GM12878 (cell line): ENCODE measurements at regions not wholly inside any gene's neighbourhood (a gene's known extent, or its start where the extent isn't known, plus 50 kb on each side); places are given as distances from the start of the nearest gene placed in this dataset.

ENCODE experiments used
- ATAC-seq: fragments of 200-7000 bp; cut with Tn5 transposase; 3 replicates; pipeline ENCODE4 v1.9.1; 2020; ENCODE audit warnings: mild to moderate bottlenecking, moderate library complexity
- BruUV-seq: library from RNA; stranded (reverse); fragments of 400-500 nt; replicated peaks from 2 replicates; lab custom pipeline; 2021; lab: Mats Ljungman, UMichigan
- CTCF ChIA-PET: fragments of 300-600 bp; sonication (Branson Sonifier 250); formaldehyde crosslinking; extraction: SDS; loops from one replicate; lab custom pipeline; 2021; ENCODE audit warnings: inconsistent platforms; lab: Yijun Ruan, JAX
- POLR2A ChIA-PET: fragments of 350-600 bp; formaldehyde crosslinking; extraction: SDS; loops from one replicate; lab custom pipeline; 2021; ENCODE audit warnings: inconsistent platforms; lab: Charles Lee
- RAD21 ChIA-PET: fragments of 300-600 bp; sonication (Branson Sonifier 250); formaldehyde crosslinking; loops from one replicate; lab custom pipeline; 2023; ENCODE audit warnings: antibody characterized with exemption; ENCODE audit not compliant: unreplicated experiment; lab: Charles Lee
- SMC1A ChIA-PET: fragments of 300-600 bp; sonication (Branson Sonifier 250); formaldehyde crosslinking; loops from one replicate; lab custom pipeline; 2023; ENCODE audit not compliant: unreplicated experiment, uncharacterized antibody; lab: Charles Lee
- DNase-seq: peaks from one replicate; pipeline ENCODE4 v3.0.0-alpha.2; 2011; ENCODE audit warnings: low read depth, low spot score
- FAIRE-seq: peaks from 3 replicates; lab custom pipeline; 2011; peaks lifted over from hg19 to GRCh38; lab: Jason Lieb, UNC
- H2AFZ ChIP-seq: 2 replicates; pipeline ENCODE4 v1.6.0; 2011; ENCODE audit warnings: low read depth, low read length, control low read depth; ENCODE audit not compliant: control insufficient read depth
- H3K27ac ChIP-seq: 2 replicates; pipeline ENCODE4 v1.5.1; 2011; ENCODE audit warnings: control low read depth; ENCODE audit not compliant: control insufficient read depth, insufficient read depth
- H3K27me3 ChIP-seq, 2 experiments: replicated peaks in 1 of 2; 2 replicates each; pipeline versions ENCODE4 v1.6.0 to v1.6.1; 2011; ENCODE audit warnings: low read length in 1 of 2; ENCODE audit not compliant: control insufficient read depth in 2 of 2, insufficient read depth in 2 of 2
- H3K36me3 ChIP-seq, 2 experiments: 2 replicates each; pipeline ENCODE4 v1.5.1; 2011; ENCODE audit warnings: low read length in 1 of 2; ENCODE audit not compliant: control insufficient read depth in 2 of 2, insufficient read depth in 2 of 2
- H3K4me1 ChIP-seq: 2 replicates; pipeline ENCODE4 v1.6.1; 2011; ENCODE audit warnings: mild to moderate bottlenecking, low read length, moderate library complexity, mixed read lengths; ENCODE audit not compliant: control insufficient read depth, insufficient read depth
- H3K4me2 ChIP-seq: 2 replicates; pipeline ENCODE4 v1.6.0; 2011; ENCODE audit warnings: control low read depth; ENCODE audit not compliant: control insufficient read depth, insufficient read depth
- H3K4me3 ChIP-seq: fragments of 200-600 bp; sonication (generic); 2 replicates; pipeline ENCODE4 v1.5.1; 2016
- H3K79me2 ChIP-seq: 2 replicates; pipeline ENCODE4 v1.6.0; 2011; ENCODE audit warnings: low read length; ENCODE audit not compliant: control insufficient read depth, insufficient read depth
- H3K9ac ChIP-seq: 2 replicates; pipeline ENCODE4 v1.8.0; 2011; ENCODE audit warnings: low read length, control low read depth, mixed read lengths; ENCODE audit not compliant: control insufficient read depth, insufficient read depth
- H3K9me3 ChIP-seq: replicated peaks from 3 replicates; pipeline ENCODE4 v1.5.1; 2011; ENCODE audit warnings: mild to moderate bottlenecking, low read length; ENCODE audit not compliant: control insufficient read depth, insufficient read depth
- H4K20me1 ChIP-seq: 2 replicates; pipeline ENCODE4 v1.6.0; 2011; ENCODE audit not compliant: control insufficient read depth, insufficient read depth
- CBFB ChIP-seq: IDR thresholded peaks from 2 replicates; pipeline ENCODE4 v1.6.1; 2016; ENCODE audit warnings: antibody characterized with exemption, low read depth
- EGR1 ChIP-seq, 2 experiments: IDR thresholded peaks; 1 replicate in 1 of 2; 2 replicates in 1 of 2; pipeline ENCODE4 v1.6.1; 2011 to 2012; ENCODE audit warnings: low read depth in 2 of 2, low read length in 2 of 2, borderline replicate concordance in 1 of 2, mild to moderate bottlenecking in 1 of 2, moderate library complexity in 1 of 2
- FOXM1 ChIP-seq: IDR thresholded peaks from 2 replicates; pipeline ENCODE4 v1.6.1; 2012; ENCODE audit warnings: low read depth, mild to moderate bottlenecking, inconsistent platforms, low read length, moderate library complexity
- GABPA ChIP-seq: IDR thresholded peaks from 2 replicates; pipeline ENCODE4 v1.6.1; 2014; ENCODE audit warnings: antibody characterized with exemption, low read depth, mild to moderate bottlenecking, inconsistent platforms
- IRF4 ChIP-seq: IDR thresholded peaks from 2 replicates; pipeline ENCODE4 v1.6.1; 2011; ENCODE audit warnings: low read depth, low read length
- SIN3A ChIP-seq: IDR thresholded peaks from 2 replicates; pipeline ENCODE4 v1.6.1; 2012; ENCODE audit warnings: low read depth, low read length, improper control_type of control experiment
- SMARCA5 ChIP-seq: fragments of 450-650 bp; IDR thresholded peaks from 2 replicates; pipeline ENCODE4 v1.6.1; 2017; ENCODE audit warnings: mild to moderate bottlenecking
- SRF ChIP-seq, 2 experiments: IDR thresholded peaks; 2 replicates each; pipeline ENCODE4 v1.6.1; 2011; ENCODE audit warnings: low read depth in 2 of 2, low read length in 2 of 2, mild to moderate bottlenecking in 1 of 2, moderate library complexity in 1 of 2
- SUPT20H ChIP-seq: IDR thresholded peaks from 2 replicates; pipeline ENCODE4 v1.6.1; 2011; ENCODE audit warnings: low read depth, mild to moderate bottlenecking, low read length, moderate library complexity, borderline replicate concordance; ENCODE audit not compliant: control insufficient read depth
- WRNIP1 ChIP-seq: IDR thresholded peaks from 2 replicates; pipeline ENCODE4 v1.6.1; 2011; ENCODE audit warnings: low read depth, low read length, improper control_type of control experiment, borderline replicate concordance
- ZNF207 ChIP-seq: fragments of 450-650 bp; IDR thresholded peaks from 2 replicates; pipeline ENCODE4 v1.6.1; 2014; ENCODE audit warnings: antibody characterized with exemption, mild to moderate bottlenecking, borderline replicate concordance
- WGBS: methylation state at CpG from one replicate; pipeline ENCODE4 v1.1.6; 2016; ENCODE audit warnings: low lambda C conversion rate; ENCODE audit not compliant: insufficient replicate concordance, insufficient coverage; ENCODE audit errors: missing lambda C conversion rate; 5-methylcytosine and 5-hydroxymethylcytosine counted together
- in situ Hi-C: fragments of 300-500 bp; cut with MboI; formaldehyde crosslinking; loops from 9 replicates; pipeline ENCODE4 v1.14.3; 2018; ENCODE audit warnings: mixed read lengths
- intact Hi-C: fragments of 100-400 bp; cut with micrococcal nuclease; formaldehyde crosslinking; loops from one replicate; pipeline ENCODE4 v1.14.2; 2022; ENCODE audit not compliant: unreplicated experiment
- TF ChIP-seq, protein P1 (sequence below): fragments of 450-650 bp; IDR thresholded peaks from 2 replicates; pipeline ENCODE4 v1.6.1; 2017; ENCODE audit warnings: borderline replicate concordance
- TF ChIP-seq, protein P2 (sequence below): fragments of 450-650 bp; IDR thresholded peaks from 2 replicates; pipeline ENCODE4 v1.6.1; 2016; ENCODE audit warnings: mild to moderate bottlenecking
- TF ChIP-seq, protein P3 (sequence below): IDR thresholded peaks from 2 replicates; pipeline ENCODE4 v1.6.1; 2012; ENCODE audit warnings: low read length, inconsistent platforms

DNA sequence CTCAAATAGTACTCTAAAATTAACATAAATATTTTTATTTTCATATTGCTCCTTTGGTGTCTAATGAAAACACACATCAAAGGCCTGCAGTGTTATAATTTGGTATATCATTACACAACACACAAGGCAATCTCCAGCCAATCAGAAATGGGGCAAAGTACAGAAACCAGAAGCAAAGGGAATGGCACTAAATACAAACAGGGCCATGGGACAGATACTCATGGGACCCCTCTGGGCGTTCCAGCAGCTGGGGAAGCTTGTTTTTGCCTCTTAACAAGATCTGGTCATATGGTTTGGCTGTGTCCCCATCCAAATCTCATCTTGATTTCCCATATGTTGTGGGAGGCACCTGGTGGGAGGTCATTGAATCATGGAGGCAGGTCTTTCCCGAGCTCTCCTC is 551.8 kb upstream of the NRP1 start:
- in situ Hi-C loops = no loop called here
- 0% methylated on average over 2 of the region's 2 CpGs for WGBS
- no peak for FAIRE-seq

DNA sequence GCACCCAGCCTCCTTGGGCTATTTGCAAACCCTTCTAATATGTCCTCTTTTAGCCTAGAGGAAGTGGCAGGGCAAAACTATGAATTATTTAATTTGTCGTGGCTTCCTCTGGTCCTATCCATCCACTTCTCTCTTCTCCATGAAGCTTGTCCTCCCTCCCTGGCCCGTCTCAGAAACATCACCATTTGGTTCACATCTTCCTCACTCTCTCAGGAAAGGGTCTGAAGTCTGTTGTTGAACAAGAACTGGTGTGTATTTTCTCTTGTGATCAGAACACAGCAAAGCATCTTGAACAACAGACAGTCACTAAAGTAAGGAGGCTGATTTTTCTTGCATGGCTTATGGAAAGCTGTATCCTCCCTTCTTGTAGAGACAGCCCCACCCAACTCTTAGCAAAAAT is 550.1 kb upstream of the NRP1 start:
- no peak for FAIRE-seq
- SMC1A ChIA-PET = interaction anchor here (1.0 kb wide), 1 partner anchor 222 kb away, joined by 3 read pairs; no protein-coding TSS in a partner anchor
- WGBS = 3% methylated on average over 2 of the region's 2 CpGs
- no peak for DNase-seq
- BruUV-seq = no TSS peak
- Histone ChIP-seq H3K27ac (no peak overlapping the region), H3K36me3 (no peaks in the 10 kb centered on the region), H3K79me2 (no peaks in the 10 kb centered on the region), H4K20me1 (no peaks in the 10 kb centered on the region), H2AFZ (no peak overlapping the region), H3K4me1 (no peaks in the 10 kb centered on the region), H3K27me3 (no peaks in the 10 kb centered on the region), H3K4me3 (no peak overlapping the region), H3K4me2 (no peak overlapping the region), H3K9me3 (no peaks in the 10 kb centered on the region), H3K9ac (no peak overlapping the region)
- in situ Hi-C loops = no loop called here
- RAD21 ChIA-PET = no interaction called here
- no peak for ATAC-seq
- TF ChIP-seq, protein P1, sequence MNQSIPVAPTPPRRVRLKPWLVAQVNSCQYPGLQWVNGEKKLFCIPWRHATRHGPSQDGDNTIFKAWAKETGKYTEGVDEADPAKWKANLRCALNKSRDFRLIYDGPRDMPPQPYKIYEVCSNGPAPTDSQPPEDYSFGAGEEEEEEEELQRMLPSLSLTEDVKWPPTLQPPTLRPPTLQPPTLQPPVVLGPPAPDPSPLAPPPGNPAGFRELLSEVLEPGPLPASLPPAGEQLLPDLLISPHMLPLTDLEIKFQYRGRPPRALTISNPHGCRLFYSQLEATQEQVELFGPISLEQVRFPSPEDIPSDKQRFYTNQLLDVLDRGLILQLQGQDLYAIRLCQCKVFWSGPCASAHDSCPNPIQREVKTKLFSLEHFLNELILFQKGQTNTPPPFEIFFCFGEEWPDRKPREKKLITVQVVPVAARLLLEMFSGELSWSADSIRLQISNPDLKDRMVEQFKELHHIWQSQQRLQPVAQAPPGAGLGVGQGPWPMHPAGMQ = no peak
- TF ChIP-seq, protein P2, sequence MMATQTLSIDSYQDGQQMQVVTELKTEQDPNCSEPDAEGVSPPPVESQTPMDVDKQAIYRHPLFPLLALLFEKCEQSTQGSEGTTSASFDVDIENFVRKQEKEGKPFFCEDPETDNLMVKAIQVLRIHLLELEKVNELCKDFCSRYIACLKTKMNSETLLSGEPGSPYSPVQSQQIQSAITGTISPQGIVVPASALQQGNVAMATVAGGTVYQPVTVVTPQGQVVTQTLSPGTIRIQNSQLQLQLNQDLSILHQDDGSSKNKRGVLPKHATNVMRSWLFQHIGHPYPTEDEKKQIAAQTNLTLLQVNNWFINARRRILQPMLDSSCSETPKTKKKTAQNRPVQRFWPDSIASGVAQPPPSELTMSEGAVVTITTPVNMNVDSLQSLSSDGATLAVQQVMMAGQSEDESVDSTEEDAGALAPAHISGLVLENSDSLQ = no peak
- TF ChIP-seq EGR1 (IDR thresholded peaks at IDR 0.05; ENCODE audit: borderline replicate concordance in 1 of 2, low read depth in 2 of 2, low read length in 2 of 2) (no peak), WRNIP1 (no peak), SUPT20H (no peak), SIN3A (no peak), SRF (IDR thresholded peaks at IDR 0.05; ENCODE audit: low read depth in 2 of 2, low read length in 2 of 2) (no peak), GABPA (no peak), IRF4 (no peak), SMARCA5 (no peak), FOXM1 (no peak), CBFB (no peak)
- TF ChIP-seq, protein P3, sequence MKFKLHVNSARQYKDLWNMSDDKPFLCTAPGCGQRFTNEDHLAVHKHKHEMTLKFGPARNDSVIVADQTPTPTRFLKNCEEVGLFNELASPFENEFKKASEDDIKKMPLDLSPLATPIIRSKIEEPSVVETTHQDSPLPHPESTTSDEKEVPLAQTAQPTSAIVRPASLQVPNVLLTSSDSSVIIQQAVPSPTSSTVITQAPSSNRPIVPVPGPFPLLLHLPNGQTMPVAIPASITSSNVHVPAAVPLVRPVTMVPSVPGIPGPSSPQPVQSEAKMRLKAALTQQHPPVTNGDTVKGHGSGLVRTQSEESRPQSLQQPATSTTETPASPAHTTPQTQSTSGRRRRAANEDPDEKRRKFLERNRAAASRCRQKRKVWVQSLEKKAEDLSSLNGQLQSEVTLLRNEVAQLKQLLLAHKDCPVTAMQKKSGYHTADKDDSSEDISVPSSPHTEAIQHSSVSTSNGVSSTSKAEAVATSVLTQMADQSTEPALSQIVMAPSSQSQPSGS = no peak
- POLR2A ChIA-PET = no interaction called here
- CTCF ChIA-PET = no interaction called here
- intact Hi-C loops = no loop called here

More for the DNA sequence above, 551.8 kb upstream of the NRP1 start:
- Histone ChIP-seq H3K4me3 (no peak overlapping the region), H3K9me3 (no peaks in the 10 kb centered on the region), H3K79me2 (no peaks in the 10 kb centered on the region)
- intact Hi-C loops = no loop called here
- TF ChIP-seq ZNF207 = no peak
- TF ChIP-seq, all 136 proteins: peak for 0
- Histone ChIP-seq H3K4me1 (no peaks in the 10 kb centered on the region), H2AFZ (no peak overlapping the region), H3K9ac (no peak overlapping the region), H3K27me3 (no peaks in the 10 kb centered on the region), H3K4me2 (no peak overlapping the region), H3K36me3 (no peaks in the 10 kb centered on the region), H4K20me1 (no peaks in the 10 kb centered on the region), H3K27ac (no peak overlapping the region)
- ATAC-seq = no peak
- no TSS peak for BruUV-seq
- ChIA-PET RAD21 (no interaction called here), SMC1A (interaction anchor here (0.9 to 1.4 kb wide), 2 partner anchors 20 to 35 kb away, joined by 3 read pairs; no protein-coding TSS in a partner anchor), POLR2A (interaction anchor here (0.6 kb wide), 1 partner anchor 625 kb away, joined by 3 read pairs; no protein-coding TSS in a partner anchor), CTCF (no interaction called here)
- DNase-seq = no peak
